Caco-2 (cell line): ENCODE measurements at regions not wholly inside any gene's neighbourhood (a gene's known extent, or its start where the extent isn't known, plus 50 kb on each side); places are given as distances from the start of the nearest gene placed in this dataset.

Experiments used
- BruUV-seq: library from RNA; stranded (reverse); fragments of 400-500 nt; replicated peaks from 2 replicates; lab custom pipeline; 2021; lab: Mats Ljungman, UMichigan
- CTCF ChIA-PET: fragments of 300-600 bp; sonication (Branson Sonifier 250); formaldehyde crosslinking; loops from one replicate; lab custom pipeline; 2022; ENCODE audit warnings: antibody characterized with exemption; lab: Charles Lee
- POLR2A ChIA-PET: fragments of 300-600 bp; sonication (Branson Sonifier 250); formaldehyde crosslinking; loops from one replicate; lab custom pipeline; 2022; ENCODE audit warnings: antibody characterized with exemption; lab: Charles Lee
- DNase-seq, 2 experiments: peaks; one replicate each; pipeline versions ENCODE4 v3.0.0 to v3.0.0-alpha.2; 2020 to 2022
- H3K27me3 ChIP-seq: replicated peaks from 2 replicates; pipeline ENCODE4 v1.6.0; 2011; ENCODE audit warnings: low read length; ENCODE audit not compliant: control insufficient read depth, insufficient read depth
- H3K36me3 ChIP-seq: 2 replicates; pipeline ENCODE4 v1.5.1; 2011; ENCODE audit warnings: low read length; ENCODE audit not compliant: control insufficient read depth, insufficient read depth
- H3K4me1 ChIP-seq: fragments of 250-450 bp; sonication (Bioruptor Pico); 2 replicates; pipeline ENCODE4 v1.5.1; 2020; ENCODE audit warnings: mild to moderate bottlenecking
- H3K4me3 ChIP-seq: 2 replicates; pipeline ENCODE4 v1.5.1; 2011; ENCODE audit warnings: low read depth, mild to moderate bottlenecking, control low read depth, low read length
- H3K9me3 ChIP-seq: fragments of 250-450 bp; sonication (Bioruptor Pico); 2 replicates; pipeline ENCODE4 v1.5.1; 2020; ENCODE audit warnings: mild to moderate bottlenecking, moderate library complexity
- H3K27ac Mint-ChIP-seq: one replicate; pipeline ENCODE4 v1.8.0; 2022; ENCODE audit warnings: mixed read lengths; ENCODE audit not compliant: unreplicated experiment
- H3K27me3 Mint-ChIP-seq: one replicate; pipeline ENCODE4 v1.8.0; 2022; ENCODE audit warnings: mixed read lengths; ENCODE audit not compliant: insufficient read depth, unreplicated experiment
- H3K36me3 Mint-ChIP-seq: one replicate; pipeline ENCODE4 v1.8.0; 2022; ENCODE audit warnings: mild to moderate bottlenecking, mixed read lengths; ENCODE audit not compliant: insufficient read depth, unreplicated experiment
- H3K4me1 Mint-ChIP-seq: one replicate; pipeline ENCODE4 v1.8.0; 2022; ENCODE audit warnings: low read depth, mixed read lengths; ENCODE audit not compliant: unreplicated experiment
- H3K4me3 Mint-ChIP-seq: one replicate; pipeline ENCODE4 v1.8.0; 2022; ENCODE audit warnings: mild to moderate bottlenecking, moderate library complexity, mixed read lengths; ENCODE audit not compliant: unreplicated experiment
- H3K9me3 Mint-ChIP-seq: one replicate; pipeline ENCODE4 v1.8.0; 2022; ENCODE audit warnings: mixed read lengths; ENCODE audit not compliant: unreplicated experiment
- CTCF ChIP-seq, 2 experiments: fragments of 200-600 bp in 1 of 2; IDR thresholded peaks; 1 replicate in 1 of 2; 2 replicates in 1 of 2; pipeline versions ENCODE4 v1.5.1 to v1.8.0; 2011 to 2022; ENCODE audit warnings: antibody characterized with exemption in 1 of 2, control low read depth in 1 of 2, inconsistent platforms in 1 of 2, low read depth in 1 of 2, low read length in 1 of 2, mild to moderate bottlenecking in 1 of 2, moderate library complexity in 1 of 2; ENCODE audit not compliant: insufficient read depth in 1 of 2, severe bottlenecking in 1 of 2, unreplicated experiment in 1 of 2
- intact Hi-C: fragments of 100-400 bp; cut with micrococcal nuclease; formaldehyde crosslinking; loops from one replicate; pipeline ENCODE4 v1.10.0; 2022; ENCODE audit not compliant: unreplicated experiment

GRCh38 chr10:123266971-123267370 is 112.8 kb downstream of the BUB3 start:
- Mint-ChIP-seq H3K4me1 (no peaks in the 10 kb centered on the region), H3K4me3 (no peak overlapping the region), H3K36me3 (no peaks in the 10 kb centered on the region), H3K27me3 (peaks cover 6% of the 10 kb centered on the region), H3K9me3 (no peaks in the 10 kb centered on the region), H3K27ac (no peak overlapping the region)
- POLR2A ChIA-PET = no interaction called here
- Histone ChIP-seq H3K9me3 (no peaks in the 10 kb centered on the region), H3K27me3 (no peaks in the 10 kb centered on the region), H3K4me3 (no peak overlapping the region), H3K4me1 (no peaks in the 10 kb centered on the region), H3K36me3 (no peaks in the 10 kb centered on the region)
- DNase-seq = no peak
- no TSS peak for BruUV-seq
- no peak for TF ChIP-seq CTCF (IDR thresholded peaks at IDR 0.05; ENCODE audit: insufficient read depth in 1 of 2, low read depth in 1 of 2, low read length in 1 of 2, severe bottlenecking in 1 of 2, unreplicated experiment in 1 of 2)
- CTCF ChIA-PET = no interaction called here
- intact Hi-C loops = no loop called here

GRCh38 chr10:123269017-123269552 is 114.9 kb downstream of the BUB3 start:
- H3K36me3 ChIP-seq = no peaks in the 10 kb centered on the region
- no TSS peak for BruUV-seq
- H3K36me3 Mint-ChIP-seq = no peaks in the 10 kb centered on the region
- no peak overlapping the region for H3K4me3 Mint-ChIP-seq
- no peak overlapping the region for H3K27ac Mint-ChIP-seq
- no peak overlapping the region for H3K4me3 ChIP-seq
- no peaks in the 10 kb centered on the region for H3K4me1 Mint-ChIP-seq
- peaks cover 15% of the 10 kb centered on the region for H3K27me3 Mint-ChIP-seq
- DNase-seq = no peak
- no peaks in the 10 kb centered on the region for H3K4me1 ChIP-seq
- no peaks in the 10 kb centered on the region for H3K9me3 ChIP-seq
- CTCF ChIA-PET = no interaction called here
- POLR2A ChIA-PET = no interaction called here
- no peaks in the 10 kb centered on the region for H3K9me3 Mint-ChIP-seq
- no peak for TF ChIP-seq CTCF (IDR thresholded peaks at IDR 0.05; ENCODE audit: insufficient read depth in 1 of 2, low read depth in 1 of 2, low read length in 1 of 2, severe bottlenecking in 1 of 2, unreplicated experiment in 1 of 2)
- no peaks in the 10 kb centered on the region for H3K27me3 ChIP-seq
- intact Hi-C loops = no loop called here

- Histone ChIP-seq H3K27me3 (no peaks in the 10 kb centered on the region), H3K9me3 (no peaks in the 10 kb centered on the region), H3K4me1 (no peaks in the 10 kb centered on the region), H3K4me3 (no peak overlapping the region), H3K36me3 (no peaks in the 10 kb centered on the region)
- no peak for TF ChIP-seq CTCF (IDR thresholded peaks at IDR 0.05; ENCODE audit: insufficient read depth in 1 of 2, low read depth in 1 of 2, low read length in 1 of 2, severe bottlenecking in 1 of 2, unreplicated experiment in 1 of 2)
- DNase-seq = no peak
- H3K27ac Mint-ChIP-seq = no peak overlapping the region
- ChIA-PET CTCF (no interaction called here), POLR2A (no interaction called here)
- intact Hi-C loops = no loop called here
- no peak overlapping the region for H3K4me3 Mint-ChIP-seq
- BruUV-seq = no TSS peak
- H3K4me1 Mint-ChIP-seq = no peaks in the 10 kb centered on the region
- H3K27me3 Mint-ChIP-seq = peaks cover 15% of the 10 kb centered on the region
- H3K9me3 Mint-ChIP-seq = no peaks in the 10 kb centered on the region
- H3K36me3 Mint-ChIP-seq = no peaks in the 10 kb centered on the region
These were observed 115.5 kb downstream of the BUB3 start for GRCh38 chr10:123269675-123270074.
